HG03060 (cell line): ENCODE measurements at regions not wholly inside any gene's neighbourhood (a gene's known extent, or its start where the extent isn't known, plus 50 kb on each side); places are given as distances from the start of the nearest gene placed in this dataset.
"Not testable (repeated sequence)": the region's sequence is repeated elsewhere in the genome, so short reads cannot be mapped to it uniquely, and the experiment has no call there.

ENCODE experiments used
- ATAC-seq: cut with Tn5 transposase; IDR thresholded peaks from one replicate; pipeline ENCODE4 v1.9.1; 2021; ENCODE audit warnings: low read depth, moderate number of reproducible peaks; ENCODE audit not compliant: unreplicated experiment

DNA sequence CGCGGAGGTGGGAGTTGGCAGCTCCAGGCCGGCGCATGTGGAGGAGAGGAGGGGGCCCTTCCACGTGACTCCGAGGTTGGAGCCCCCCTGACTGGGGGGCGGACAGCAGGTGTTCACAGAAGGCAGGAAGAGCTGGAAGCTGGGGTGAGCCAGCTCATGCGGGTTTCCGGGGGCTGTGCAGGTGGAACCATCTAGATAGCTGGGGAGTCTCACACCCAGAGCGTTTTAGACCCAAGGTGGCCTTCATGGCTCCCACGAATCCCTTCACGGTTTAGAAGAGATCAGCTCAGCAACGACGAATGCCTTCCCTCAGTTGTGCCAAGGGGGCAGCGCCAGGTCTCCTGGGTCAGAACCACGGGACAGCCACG, 740.5 kb upstream of the SALL3 start:
- no peak for ATAC-seq

DNA sequence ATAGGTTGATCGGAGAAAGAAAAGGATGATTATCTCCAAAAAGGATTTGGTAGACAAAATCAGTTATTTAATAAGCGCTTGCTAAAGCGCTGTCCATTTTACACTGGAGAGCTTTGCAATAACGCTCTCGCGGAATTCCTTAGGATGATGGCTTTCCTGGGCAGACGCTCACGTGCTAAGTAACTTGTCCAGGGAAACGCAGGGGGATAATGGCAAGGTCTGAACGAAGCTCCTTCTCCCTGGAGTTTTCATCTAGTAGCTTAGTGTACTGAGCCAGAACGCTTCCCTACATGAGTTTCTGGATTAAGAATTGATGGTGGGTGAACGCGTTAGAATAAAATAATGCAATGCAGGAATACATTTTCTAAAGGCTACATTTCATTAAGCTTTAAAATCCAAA, 739.5 kb upstream of the SALL3 start:
- no peak for ATAC-seq

DNA sequence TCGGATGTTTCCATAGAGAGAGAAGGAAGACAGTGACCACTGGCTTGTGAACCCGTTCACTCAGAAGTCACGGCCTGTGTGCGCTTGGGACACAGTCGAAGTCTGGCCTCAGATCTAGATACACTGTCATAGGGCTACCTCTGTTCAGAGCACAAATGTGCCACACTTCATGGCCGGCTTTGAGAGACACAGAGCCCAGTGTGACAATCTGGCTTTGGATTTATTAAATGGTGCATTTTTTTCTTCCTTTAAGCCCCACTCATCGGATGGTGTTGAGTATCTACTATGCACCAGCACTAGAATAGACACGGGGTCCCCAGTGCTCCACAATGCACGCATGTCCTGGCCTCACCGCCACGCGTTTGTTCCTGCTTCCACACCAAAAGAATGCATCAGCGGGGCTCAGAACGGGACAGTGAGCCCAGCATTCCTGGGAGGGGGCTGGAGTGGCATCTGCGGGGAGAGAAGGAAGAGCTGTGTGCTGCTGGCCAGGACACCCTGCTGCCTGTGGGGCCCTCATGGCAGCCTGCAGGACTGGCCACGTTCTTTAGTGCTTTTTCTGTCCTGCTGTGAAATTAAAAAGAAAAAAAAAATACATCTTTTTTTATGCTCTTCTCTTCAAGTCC, 738.9 kb upstream of the SALL3 start:
- ATAC-seq = no peak

DNA sequence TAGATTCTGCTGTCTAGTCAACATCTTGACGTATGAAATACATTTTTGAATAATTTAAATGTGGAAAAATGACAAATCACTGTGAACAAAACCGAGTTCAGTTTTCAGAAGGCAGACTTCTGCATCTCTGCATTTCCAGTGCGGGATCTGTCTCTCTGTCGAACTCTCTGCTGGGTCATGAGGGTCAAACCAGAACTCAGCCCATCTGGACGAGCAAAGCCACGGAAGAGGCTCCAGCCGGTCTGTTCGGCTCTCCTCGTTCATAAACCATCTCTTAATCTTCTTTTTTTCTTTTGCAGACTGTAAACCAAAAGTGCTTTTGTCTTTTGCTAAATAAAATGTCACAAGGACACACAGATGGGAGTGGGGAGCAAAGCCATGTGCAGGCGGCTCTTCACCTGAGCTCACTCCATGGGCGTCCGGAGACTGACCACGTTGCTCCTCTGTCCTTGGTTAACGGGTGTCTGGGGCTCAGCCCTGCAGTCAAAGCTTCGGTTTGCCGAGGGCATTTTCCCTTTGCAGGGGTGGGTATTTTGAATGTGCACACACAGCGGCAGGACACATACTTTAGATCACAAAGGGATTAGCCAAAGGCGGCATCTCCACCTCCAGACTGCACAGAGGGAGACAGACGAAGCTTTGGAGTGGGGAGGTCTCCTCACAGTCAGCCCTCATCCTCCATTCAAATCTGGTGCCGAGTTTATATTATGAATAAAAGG, 737.9 kb upstream of the SALL3 start:
- ATAC-seq = no peak

DNA sequence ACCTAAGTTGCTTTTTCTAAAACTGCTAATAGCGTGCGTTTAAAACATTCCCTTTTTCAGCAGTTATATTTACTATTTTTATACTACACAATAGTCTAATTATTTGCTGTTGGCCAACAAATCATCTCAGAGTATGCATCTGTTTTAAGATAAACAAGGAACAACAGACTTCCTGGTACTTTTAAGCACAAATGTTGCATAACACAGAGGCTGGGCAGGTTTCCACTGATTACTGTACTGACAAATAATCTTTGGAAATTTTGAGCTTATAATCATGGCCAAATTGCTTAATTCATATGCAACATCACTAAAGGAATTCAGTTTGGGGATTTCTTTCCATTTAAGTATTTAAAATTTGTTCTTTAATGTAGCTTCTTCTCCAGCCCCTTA, 737.4 kb upstream of the SALL3 start:
- no peak for ATAC-seq

DNA sequence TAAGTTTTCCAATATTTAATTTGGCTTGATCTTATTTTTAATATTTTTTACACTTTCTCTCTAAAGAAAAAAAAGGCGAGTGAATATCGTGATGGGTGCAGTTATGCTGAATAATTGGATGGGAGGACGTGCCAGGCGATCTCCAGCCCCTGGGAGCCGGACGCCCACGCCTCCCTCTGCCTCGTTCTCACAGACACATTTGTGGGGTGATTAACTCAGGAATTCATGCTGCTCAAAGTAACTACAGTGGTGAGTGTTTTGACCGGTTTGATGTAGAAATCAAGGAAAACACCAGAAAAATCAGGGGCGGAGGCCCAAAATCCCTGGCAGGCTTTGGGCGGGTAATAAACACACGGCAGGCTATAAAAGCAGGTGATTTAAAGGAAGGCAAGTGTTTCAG, 736.8 kb upstream of the SALL3 start:
- no peak for ATAC-seq

DNA sequence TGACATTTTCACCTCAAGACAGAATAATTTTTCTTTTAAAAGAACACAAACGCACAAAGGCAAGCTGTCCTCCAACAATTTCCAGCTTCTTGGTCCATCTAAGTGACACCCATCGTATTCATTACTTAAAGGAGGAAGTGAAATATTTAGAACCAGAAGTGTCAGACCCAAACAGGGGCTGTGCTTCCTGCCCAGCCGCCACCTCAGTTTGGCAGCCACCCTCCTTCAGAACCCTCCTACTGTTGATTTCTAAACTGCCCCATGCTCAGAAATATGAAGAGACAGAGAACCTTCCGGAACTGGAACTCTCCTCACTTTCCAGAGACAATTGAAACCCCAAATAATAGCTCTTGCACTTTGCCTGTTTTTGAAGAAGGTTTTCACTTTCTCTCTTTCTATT, 734.8 kb upstream of the SALL3 start:
- no peak for ATAC-seq

DNA sequence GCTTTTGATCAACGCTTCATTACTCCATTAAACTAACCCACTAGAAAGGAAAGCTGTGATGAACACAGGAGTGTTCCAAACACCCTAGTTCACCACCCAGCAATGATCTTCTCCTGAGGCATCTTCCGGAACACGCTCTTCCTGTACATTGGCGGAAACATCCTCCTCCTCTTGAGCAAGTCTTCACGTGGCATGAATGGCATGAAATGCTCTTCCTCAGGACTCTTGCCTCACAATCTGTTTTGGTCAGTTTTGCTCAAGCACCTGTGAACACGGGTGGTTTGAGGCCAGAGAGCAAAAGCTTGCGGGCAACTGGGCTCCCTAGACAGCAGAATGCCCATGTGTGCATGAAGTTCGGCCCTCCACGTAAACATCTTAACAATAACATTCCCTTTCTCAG, 734.2 kb upstream of the SALL3 start:
- ATAC-seq = no peak

DNA sequence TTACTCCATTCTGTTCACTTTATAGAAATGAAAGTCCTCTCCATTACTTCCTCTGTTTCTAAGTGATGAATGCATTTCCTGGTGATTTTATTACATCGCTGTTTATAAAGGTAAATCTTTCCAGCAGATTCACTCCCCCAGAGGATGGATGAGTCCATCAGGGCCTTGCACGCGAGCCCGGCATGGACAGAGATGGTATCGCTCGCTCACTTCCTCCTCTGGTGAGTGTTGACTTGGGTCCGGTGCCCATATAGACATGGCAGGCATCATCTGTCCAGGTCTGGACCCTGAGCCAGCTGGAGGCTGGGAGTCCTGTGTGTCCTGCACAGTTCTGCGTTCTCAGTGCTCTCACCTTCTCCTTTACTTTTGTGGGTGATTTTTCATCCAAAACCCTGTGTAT, 733.6 kb upstream of the SALL3 start:
- no peak for ATAC-seq

DNA sequence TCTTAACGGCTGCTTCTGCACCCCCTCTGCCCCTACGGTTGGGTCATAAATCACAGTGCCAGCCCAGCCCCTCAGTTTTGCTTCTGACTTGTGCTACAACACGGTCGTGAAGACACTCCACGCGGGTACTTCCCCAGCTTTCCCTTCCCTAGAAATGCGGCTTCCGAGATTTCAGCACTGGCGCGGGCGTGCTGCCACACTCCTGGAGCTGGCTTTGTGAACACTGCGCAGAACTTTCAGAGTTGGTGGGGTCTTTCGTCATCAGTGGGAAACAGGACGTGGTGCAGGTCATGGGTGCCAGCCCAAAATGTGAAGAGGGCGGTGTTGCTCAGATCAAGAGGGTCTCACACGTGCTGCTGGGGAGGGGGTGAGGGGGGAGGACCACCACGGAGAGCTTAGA, 733.0 kb upstream of the SALL3 start:
- ATAC-seq = no peak

DNA sequence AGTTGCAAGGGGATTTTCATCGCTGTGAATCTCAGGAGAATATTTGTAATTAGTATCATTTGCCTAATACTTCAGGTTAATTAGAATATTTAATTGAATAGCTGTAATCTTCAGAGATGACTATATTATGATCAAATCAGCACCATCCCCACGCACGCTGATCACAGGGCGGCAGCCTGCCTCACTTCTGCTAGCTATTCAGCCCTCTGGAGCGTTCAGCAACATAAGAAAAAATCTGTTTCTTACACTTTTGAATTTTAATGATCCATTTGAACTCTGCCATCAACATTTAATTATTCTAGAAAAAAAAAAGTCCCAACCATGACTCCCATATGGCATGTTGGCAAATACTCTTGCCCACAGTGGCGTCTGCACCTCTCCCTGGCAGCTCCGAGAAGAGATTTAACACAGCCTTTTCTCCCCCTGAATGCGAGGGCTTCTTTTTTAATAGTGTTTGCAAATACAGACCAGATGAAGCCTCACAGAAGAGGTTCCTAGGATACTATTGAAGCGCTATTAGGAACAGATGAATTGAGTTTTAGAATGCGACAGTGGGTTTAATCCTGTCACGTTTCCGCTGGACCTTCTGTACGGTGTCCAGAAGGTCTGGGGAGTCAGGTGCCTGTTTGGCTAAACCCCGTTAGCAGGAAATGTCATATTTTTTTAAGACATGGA, 731.9 kb upstream of the SALL3 start:
- ATAC-seq = no peak

DNA sequence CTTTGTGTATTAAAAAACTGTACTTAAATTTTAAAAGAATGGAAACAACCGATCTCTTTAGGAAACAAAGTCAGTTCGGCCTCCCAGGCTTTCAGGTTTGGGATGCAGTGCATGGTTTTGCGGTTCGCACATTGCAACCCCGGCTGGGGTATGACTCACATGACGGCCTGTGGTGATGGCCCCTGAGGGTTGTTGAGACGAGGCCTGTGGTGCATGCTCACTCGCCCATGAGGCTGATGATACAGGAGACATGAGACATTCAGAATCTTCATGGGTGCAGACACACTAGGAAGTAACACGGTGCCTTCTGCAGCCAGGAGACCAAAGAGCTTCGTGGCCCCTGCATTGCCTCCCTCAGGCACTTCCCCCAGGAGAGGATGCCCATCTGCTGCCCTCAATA, 724.6 kb upstream of the SALL3 start:
- ATAC-seq = no peak

DNA sequence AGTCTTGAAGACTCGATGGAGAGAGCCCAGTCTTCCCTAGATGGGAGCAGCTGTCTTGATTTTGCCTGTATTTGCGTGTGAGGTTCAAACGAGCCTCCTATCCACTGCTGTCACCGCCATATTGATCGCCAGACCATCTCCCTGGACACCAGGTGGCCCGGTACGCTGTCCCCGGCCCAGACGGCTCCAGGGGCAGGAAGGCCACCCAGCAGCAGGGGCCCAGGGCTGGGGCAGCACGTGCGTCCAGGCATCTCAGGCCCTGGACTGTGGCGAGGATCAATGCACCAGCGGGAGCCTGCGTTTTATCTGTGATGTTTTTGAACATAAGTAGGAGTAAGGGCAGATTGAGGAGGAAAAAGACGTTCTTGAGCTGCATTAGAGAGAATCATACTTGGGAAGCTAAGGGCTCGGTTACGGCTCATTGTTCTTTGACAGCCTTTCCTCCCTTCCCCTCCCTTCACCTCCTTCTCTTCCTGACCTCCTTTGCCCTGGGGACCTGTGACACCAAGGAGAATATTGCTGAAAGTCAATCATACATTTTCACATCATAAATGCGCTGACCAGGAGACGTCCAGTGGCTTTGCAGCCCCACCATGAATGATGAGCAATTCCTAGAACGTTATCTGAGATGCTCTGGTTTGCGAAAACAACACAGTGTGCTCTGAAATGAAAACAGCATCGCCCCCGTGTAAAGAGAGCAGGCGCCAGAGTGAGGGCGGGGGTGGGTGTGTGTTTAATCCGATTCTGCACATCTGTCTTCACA, 711.2 kb upstream of the SALL3 start:
- ATAC-seq = no peak

DNA sequence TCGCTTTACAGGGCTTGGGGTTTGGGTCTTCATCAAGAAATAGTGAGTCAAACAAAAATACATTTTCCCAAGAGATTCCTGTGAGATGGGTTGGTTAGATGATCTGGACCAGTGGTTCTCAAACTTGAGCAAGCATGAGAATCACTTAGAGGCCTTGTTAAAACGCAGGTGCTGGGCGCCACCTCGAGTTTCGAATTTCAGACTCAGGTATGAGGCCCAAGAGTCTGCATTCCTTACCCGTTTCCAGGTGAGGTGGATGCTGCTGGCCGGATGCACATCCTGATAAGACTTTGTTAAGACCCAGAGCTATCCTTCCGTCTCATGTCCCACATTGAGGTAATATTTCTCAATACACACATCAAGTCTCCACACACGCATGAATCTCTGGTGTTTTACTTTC, 707.8 kb upstream of the SALL3 start:
- no peak for ATAC-seq

DNA sequence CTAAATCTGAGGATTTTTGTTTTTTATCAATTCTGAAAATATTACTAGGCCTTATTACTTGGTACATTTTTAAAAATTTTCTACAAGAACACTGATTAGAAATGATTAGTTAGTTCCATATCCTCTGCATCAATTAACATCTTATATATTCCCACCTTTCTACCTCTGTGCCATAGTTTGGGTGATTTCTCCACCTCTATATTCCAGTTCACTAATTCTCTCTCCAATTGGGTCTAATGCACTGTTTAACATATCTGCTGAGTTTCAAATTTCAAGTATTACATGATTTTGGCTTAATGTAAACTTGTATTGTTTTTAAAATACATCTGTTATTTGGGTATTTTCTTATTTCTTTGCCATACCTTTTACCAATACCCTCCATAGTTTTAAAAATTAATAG, 705.7 kb upstream of the SALL3 start:
- no peak for ATAC-seq

DNA sequence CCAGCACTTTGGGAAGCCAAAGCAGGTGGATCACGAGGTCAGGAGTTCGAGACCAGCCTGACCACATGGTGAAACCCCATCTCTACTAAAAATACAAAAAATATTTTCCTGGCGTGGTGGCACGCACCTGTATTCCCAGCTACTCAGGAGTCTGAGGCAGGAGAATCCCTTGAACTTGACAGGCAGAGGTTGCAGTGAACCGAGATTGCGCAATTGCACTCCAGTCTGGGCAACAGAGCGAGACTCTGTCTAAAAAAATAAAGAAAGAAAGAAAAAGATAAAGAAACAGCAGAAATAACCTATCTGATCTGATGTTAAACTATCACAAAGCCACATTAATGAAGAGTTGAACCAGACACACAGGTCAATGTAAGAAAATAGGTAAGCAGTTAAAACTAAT, 696.2 kb upstream of the SALL3 start:
- not testable (repeated sequence) for ATAC-seq

DNA sequence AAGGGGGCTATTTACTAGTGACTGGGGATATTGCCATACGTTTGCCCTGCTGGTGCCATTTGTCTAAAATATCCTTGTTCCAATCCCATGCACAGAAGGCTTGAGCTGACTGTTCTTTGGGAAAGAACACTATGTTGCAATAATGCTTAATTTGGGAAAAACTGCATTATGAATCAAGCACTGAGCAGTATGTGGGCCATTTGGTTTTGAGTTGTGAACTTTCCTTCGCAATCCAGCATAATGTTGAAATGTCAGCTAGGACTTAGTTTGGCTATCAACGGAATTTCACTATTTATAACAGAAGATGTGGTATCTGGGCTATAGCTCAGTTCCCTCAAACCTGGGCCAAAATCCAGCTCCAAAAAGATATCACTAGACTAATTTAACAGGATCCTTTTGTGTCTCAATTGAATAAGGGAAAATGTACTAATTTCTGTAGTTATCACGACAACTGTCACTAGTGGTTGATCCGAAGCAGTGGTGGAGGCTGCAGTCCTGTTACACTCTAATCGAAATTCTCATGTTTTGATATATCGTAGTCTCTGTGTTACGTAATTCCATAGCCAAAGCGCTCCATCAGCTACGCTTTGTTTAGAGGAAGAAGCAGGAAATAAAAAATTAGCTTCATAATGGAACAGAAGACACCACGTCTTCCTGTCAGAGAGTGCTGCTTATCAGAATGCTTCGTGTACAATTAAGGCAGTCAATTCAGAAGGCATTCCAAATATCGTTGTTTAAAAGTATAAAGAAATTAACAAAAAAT, 686.8 kb upstream of the SALL3 start:
- ATAC-seq = no peak

DNA sequence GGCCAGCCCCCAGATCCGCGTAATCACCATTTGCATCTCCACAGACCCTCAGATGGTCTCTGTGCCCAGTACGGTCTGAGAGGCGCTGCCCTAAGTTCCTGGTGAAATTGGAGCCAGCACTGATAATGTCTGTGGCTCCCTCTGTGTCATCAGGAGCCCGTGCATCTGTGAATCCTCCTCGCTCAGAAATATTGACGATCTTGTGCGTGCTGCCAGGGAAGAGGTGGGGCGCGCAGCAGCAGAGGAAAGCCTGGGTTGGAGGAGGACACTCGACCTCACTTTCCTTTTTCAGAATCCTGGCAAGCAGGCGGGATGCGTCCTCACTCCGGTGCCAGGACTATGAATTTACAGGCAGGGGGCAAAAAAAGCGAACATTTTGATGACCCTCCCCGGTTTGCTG, 686.1 kb upstream of the SALL3 start:
- ATAC-seq = no peak

DNA sequence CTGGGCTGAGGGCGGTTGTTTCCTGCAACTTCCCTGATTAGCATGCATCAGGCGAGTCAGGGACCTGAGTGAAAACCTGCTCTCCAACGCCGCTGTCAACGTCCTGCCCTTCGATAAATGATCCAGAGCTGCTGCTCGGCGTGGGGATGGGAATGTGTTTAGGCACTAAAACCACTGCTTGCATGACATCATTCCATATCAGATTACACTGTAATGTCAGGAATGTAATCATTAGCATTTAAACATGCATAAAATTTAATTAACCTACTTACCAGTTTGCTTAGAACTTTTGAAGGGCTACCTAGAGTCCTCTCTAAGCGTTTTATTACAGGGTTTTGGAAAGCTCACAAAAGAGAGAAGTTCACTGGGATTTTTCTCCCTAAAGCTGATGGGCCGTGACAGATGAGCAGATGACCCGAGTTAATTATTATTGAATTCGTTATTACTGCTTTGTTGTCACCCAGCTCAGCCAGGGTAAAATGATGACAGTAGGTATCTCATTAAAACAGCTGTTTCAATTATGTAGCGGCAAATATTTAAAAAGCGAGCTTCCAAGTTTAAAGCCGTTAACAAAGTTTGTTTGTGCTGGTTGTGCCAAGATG, 685.6 kb upstream of the SALL3 start:
- no peak for ATAC-seq

DNA sequence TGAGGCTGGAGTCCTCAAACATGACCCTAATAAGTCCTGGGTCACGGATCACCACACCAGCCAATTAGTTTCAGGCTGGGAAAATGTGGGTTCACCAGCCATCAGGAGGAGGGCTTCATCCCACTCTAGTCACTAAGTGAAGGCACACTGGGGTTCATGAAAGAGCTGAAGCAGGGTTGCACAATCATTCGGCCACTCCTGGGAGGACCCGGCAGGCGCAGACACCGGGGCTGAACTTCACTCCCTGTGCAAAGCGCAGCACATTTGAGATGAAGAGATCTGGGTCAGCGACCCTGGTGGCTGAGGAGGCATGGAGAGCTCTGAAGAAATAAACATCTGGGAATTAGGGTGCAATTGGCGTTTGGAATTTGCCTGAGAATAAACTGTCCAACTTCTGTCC, 684.4 kb upstream of the SALL3 start:
- ATAC-seq = no peak
